Activated T-helper 1 cell treated with anti-CD3 and anti-CD28 coated beads, Interleukin-2, amount 50 U/mL, for 16 hours (primary cell): ENCODE measurements at regions not wholly inside any gene's neighbourhood (a gene's known extent, or its start where the extent isn't known, plus 50 kb on each side); places are given as distances from the start of the nearest gene placed in this dataset.

Experiments
- DNase-seq, 2 donors: peaks; one replicate each; pipeline ENCODE4 v3.0.0-alpha.2; 2020; ENCODE audit warnings: low read depth in 1 of 2, low spot score in 1 of 2

DNA sequence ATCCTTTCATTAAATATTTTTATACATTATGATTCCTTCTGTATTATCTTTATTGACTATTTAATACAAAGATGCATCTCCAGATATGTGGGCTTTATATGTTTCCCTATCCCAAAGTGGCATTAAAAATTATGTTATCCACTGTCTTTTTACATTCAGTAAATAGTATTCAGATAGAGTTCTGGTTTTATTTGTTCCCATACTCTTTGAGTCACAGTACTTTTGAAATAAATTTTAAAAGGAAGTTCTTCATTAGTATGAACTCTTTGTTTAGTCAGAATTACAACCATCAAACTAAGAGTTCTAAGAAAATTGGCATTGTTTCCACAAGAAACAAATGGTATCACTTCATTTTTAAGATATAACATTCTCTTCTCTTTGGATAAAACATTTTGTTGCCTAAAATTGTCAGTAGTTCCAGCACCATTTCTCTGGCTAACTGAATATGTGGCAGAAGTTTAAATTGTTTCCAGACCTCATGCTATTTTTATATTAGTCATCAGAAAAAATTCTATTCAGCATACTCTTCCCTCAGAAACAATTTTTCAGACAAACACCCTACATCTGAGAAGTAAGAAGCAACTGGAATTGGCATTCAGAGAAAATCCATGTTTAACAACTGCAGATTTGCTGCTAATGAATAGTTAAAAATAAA is 88.5 kb upstream of the COL5A2 start:
- DNase-seq, result no peak

DNA sequence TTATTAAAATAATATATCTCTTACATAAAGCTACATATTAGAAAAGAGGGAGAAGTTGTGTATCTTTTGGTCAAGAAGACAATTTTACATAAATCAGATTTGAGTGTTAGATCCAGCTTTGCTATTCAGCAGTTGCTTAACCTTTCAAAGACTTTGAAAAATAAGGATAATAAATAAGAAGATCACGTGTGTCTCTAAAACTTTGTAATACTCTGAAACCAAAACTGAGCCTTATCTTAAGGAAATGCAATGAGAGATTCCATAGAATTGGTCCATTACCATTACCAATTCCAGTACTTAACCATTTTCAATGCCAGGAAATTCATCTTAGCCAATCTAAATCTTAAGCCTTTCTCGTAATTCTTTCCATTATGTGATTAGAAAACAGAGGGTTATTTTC is 89.2 kb upstream of the COL5A2 start:
- DNase-seq, result no peak

DNA sequence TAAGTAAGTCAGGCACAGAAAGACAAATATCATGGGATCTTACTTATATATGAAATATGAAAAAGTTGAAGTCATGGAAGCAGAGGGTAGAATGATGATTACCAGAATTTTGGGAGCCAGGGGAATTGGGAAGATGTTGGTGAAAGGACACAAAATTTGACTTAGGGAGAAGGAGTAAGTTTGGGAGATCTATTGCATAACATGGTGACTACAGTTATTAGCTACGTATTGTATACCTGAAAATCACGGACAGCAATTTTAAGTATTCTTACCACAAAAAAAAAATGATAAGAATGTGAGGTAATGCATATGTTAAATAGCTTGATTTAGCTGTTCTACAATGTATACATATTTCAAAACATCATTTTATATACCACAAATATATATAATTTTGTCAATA is 94.2 kb upstream of the COL5A2 start:
- DNase-seq, result no peak

DNA sequence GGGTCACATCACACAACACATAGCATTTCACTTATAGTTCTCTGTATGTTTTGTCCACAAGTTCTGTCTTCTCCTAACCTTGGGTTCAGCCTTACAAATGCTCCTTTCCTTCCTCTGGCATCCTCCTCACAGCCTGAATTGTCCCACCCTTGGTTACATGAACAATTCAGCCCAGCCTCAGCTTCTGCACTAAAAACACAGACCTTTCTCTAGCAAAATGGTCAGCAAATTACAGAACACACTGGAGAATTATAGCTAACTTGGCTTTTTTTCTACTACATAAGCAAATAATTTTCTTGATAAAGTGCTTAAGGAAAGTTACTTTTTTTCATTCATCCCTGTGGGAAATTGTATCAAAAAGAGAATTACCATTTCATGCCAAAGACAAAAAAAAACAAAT is 94.8 kb upstream of the COL5A2 start:
- no peak for DNase-seq

DNA sequence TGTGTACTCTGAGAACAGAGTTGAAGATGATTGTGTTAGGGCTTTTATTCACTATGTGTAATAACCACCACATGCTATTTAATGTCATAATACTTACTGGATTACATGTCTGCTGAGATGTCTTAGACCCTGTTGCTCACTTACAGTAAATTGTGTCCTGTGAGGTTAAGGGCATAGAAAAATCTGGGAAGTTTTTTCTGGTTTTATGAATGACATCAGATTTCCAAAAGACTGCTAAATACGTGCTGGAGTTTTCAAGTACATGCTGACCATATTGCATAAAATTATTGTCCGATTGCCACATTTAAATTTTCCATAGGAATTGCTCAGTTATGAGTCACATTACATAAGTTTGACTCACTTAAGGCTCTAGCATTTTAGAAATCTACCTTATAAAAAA is 96.7 kb upstream of the COL5A2 start:
- no peak for DNase-seq

DNA sequence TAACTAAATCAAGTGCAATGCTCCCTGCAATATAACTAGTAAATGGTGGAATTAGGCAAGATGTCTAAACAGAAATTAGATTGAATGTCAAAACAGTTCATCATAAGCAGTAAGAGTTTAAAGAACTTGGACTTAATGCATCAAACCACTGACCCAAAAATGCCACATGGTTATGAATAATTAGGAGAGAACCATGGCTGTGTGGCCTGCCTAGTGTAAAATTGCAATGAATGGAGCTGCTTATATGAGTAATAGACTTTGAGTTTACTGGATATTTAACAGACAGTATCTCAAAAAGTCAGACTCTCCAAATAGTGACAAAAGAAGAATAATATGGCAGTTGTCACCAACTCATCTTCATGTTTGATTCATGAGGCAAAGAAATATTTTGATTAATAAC is 101.6 kb upstream of the COL5A2 start:
- no peak for DNase-seq

DNA sequence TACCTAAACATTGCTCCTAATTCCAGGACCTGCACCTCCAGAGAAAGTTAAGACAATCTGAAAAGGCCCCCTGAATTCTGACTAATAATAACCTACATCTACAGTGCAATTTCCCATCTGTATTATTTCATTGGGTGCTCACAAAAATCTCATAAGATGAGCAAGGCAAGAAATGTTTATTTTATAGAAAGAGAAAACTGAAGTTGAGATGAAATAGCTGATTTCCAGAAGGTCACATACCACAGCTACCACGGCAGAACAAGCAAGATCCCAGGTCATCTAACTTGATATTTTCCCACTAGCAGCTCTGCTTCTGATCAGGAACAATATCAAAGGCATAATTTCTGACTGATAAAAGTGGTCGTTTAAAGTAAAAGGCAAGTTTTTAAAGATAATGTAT is 105.8 kb upstream of the COL5A2 start:
- DNase-seq, result no peak

DNA sequence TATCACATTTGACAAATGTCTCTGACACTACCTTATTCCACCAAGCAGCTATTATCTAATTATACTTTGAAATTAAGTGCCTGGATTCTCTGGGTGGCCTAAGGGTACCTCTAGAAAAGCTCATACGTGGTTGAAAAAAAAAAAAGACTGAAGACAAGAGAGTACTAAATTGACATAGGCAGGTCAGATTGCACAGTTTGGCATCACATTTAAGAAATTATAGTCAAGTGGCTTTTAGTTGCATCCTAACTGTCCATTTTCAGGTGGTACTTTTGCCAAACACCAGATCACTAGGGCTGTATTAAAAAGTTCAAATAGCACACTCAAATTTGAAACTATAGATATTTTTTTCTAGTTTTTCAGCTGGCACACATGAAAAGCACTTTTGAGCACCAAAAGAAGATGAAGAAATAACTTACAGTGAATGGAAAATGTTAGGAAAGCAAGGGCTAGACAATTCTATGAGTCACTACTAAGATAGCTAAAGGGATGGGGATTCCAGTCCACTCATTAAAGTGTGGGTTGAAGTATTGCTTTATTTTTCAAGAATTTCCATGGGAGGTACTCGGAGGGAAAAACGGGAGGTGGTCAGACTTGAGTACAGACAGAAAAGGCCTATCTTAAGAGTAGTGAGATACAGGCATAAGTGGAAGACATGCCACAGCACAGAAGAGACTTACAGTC is 106.5 kb upstream of the COL5A2 start:
- no peak for DNase-seq

DNA sequence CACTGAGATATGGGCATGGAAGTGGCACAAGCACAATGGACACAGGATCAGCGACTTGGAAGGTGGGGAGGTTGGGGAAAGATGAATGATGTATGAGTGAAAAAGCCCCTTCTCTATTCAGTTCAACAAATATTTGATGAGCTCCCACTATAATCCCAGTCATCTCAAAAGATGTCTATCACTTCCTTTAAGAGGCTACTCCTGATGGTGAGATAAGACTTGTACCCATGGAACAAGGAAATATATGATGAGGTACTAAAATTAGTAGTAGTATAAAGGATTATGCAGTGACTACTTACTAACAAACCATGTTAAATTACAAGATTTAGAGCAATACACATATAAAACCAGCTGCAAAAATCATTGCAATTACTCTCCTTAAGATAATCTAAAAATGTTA is 107.8 kb upstream of the COL5A2 start:
- no peak for DNase-seq

DNA sequence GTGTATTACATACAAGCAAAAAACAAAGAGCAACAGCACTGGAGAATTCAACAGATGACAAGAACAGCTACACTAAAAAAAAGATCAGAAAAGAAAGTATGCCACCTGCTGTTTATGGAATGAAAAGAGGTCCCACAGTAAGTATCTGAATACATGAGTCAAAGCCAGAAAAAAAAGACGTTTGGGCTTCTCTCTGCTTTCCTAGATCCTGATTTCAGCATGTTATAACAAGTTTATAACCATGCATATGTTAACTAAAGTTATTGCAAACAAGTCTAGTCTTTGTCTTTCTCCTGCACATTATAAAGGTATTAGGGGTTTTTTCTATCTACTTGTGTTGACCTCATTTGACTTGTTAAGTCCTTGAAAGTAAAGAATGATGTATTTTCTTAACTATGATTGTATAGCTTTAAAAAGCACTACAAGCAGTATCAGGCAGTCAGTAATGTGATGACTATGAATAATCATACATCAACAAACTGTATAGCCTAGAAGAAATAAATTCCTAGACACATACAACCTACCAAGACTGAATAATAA is 108.5 kb upstream of the COL5A2 start:
- DNase-seq, result no peak

DNA sequence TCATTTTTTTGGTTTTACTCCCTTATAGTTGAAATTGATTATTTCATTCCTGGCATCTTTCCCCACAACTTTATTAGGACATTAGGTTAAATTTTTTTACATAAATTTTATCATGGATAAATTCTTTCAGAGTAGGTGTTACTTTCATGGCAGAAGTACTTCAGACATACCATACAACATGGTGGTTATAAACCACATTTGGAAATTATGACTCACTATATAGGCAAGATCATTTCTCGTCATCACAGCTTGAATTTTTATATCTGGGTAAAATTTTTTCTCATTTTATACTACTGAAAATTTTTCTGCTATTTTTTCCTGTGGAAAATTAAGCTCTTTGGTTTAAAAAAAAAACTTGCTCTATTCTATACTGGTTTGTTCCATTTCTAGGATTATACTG is 111.9 kb upstream of the COL5A2 start:
- no peak for DNase-seq

DNA sequence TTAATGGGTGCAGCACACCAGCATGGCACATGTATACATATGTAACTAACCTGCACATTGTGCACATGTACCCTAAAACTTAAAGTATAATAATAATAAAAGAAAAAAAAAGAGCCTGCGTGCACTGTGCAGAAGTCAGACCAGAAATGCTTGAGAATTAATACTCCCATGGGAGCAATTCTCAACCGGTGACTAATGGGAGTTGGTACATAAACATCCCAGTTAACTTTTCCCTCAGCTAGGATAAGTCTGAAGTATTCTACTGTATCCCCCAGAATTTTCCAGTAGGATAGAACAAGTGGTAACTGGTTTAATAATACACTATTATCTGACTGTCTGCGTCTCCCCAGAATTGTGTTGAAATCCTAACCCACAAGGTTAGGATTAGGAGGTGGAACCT is 113.6 kb upstream of the COL5A2 start:
- no peak for DNase-seq

DNA sequence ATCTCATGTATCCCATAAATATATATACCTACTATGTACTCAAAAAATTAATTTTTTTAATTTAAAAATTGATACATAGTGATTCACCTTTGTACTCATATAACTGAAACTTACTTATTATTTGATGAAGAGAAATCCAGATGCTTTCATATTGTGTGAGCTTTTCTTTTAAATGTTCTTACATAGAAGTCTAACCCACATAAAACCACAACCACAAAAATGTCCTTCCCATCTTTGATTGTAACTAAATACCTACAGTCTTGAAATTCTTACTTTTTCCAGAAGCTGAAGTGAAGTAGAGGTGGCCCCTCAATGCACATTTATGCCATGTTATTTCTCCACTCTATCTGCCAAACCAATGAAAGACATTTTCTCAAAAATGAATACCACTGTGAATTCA is 117.9 kb upstream of the COL5A2 start:
- DNase-seq, result no peak

DNA sequence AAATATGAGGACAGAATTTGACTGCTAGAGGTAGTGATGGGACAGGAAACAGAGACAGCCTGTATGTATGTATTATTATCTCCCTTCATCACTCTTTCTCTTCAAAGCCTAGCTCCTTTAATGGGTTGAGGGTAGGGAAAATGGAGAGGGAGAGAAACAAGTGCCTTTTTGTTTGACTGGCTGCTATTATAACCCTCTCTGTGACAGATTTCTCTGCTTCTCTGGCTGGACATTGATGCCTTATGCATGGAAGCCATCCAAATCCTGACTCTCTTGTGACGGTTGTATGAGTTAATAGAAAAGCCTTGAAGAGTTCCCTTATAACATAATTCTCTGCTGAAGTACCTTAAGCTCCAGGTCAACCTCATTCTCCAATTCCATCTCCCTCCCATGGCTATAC is 118.5 kb upstream of the COL5A2 start:
- DNase-seq, result no peak

DNA sequence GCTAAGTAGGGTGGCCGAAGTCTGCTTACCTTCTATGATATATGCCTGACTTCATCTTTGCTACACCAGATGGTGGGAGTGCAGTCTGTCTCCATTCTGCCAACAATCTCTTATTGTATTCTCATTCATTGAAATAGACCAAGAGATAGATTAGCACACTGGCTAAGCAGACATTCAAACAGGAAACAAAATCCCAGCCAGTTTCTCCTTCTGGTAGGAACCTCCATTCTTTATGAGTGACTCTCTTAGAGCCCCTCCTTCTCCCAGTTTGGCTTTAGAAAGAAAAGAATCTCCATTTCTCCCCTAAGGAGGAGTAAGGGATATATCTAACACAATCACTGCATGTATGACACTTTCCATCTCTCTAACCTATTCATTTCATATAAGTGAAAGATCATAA is 118.9 kb upstream of the COL5A2 start:
- no peak for DNase-seq

DNA sequence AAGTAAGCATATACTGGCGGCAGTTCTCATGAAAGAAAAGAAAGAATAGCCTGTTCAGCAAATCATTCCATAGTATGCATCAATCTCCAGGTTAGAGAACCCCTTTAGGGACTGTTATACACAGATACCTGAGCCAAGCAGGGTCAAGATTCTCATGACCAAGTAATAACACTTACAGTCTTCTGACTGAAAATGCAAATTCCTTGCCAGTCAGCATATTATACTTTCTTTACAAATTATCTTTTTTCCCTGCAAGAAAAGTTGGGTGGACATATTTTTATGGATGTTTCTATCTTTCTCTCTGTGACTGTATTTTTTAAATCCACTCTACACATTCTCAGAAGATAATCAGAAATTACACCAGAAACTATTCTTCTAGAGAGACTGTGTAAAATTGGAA is 120.4 kb upstream of the COL5A2 start:
- no peak for DNase-seq

DNA sequence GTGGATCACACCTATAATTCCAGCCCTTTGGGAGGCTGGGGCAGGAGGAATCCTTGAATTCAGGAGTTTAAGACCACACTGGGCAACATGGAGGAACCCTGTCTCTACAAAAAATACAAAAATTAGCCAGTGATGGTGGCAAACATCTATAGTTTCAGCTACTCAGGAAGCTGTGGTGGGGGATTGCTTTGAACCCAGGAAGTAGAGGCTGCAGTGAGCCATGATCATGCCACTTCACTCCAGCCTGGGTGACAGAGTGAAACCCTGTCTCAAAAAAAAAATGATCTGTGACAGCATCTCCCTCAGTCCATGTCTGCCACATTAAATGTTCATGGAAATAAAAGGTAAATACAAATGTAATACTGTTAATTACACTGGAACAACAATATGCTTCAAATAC is 121.4 kb upstream of the COL5A2 start:
- DNase-seq, result no peak

DNA sequence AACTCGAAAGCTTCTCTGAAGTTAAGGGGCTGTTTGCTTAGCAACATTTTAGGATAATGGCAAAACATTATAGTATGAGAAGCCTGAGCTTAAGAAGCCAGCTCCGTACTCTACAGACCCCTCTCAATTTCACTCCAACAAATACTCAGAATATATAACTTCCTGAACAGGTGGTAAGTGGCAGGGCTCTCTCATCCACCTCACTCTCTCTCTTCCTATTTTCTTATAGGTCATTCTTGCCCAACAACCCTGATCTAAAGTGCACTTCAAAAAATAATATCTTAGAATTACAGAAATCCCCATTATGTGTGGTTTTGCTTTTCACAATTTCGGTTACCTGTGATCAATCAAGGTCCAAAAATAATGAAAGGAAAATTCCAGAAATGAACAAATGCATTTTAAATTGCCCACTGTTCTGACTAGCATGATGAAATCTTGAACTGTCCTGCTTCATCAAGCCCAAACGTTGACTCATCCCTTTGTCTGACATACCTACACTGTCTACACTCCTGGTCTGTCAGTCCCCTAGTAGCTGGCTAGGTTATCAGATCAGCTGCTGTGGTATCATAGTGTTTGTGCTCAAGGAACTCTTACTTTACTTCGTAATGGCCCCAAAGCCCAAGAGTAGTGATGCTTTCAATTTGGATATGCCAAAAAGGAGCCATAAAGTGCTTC is 122.8 kb upstream of the COL5A2 start:
- no peak for DNase-seq

DNA sequence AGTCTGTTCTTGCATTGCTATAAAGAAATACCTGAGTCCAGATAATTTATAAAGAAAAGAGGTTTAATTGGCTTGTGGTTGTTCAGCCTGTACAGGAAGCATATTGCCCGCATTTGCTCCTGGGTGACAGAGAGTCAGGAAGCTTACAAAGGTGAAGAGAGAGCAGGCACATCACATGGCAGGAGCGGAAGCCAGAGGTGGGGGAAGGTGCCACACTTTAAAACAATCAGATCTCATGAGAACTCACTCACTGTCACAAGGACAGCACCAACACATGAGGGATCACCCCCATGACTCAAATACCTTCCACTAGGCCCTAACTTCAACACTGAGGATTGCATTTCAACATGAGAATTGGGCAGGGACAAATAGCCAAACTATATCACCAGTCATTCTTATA is 124.8 kb upstream of the COL5A2 start:
- DNase-seq, result peak in 1 of 2 donors; percentile 16

DNA sequence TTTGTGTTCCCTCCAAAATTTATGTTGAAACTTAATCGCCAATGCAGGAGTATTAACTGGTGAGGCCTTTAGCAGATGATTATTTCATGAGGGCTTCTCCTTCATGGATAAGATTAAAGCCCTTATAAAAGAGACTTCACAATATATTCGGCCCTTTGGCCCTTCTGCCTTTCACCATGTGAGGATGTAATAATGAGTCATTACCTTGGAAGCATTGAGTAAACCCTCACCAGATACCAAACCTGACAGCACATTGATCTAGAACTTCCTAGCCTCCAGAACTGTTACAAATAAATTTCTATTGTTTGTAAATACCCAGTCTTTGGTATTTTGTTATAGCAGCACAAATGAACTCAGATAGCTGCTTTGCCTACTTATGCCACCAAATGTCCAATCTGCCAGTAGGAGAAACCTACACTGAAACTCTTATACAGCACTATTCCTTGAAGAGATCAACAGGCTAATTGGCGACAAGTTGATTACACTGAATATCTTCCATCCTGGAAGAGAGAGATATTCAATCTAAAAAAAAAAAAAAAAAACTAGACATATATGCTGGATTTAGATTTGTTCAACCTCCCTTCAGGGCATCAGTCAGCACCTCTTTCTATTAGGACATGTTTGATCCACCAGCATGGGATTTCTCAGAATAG is 125.9 kb upstream of the COL5A2 start:
- DNase-seq, result no peak

DNA sequence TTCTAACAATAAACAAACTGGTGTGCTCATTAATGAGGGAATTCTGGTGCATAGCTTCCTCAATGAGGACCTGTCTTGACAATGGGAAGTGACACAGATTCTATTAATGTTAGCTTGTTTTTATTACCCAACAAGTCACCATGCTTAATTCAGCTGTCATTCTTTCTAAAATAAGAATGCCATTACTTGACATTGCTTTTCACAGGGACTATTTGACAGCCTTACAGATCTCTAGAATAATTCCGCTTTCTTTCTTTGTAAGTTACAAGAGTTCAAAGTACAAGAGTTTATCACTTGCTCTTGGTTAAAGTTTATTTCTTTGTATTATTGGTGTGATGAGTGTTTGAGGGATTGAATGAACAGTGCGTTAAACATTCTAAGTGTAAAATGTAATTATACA is 127.0 kb upstream of the COL5A2 start:
- DNase-seq, result no peak
